SKM-1 (cell line): ENCODE measurements at regions not wholly inside any gene's neighbourhood (a gene's known extent, or its start where the extent isn't known, plus 50 kb on each side); places are given as distances from the start of the nearest gene placed in this dataset.

Experiments
- DNase-seq: peaks from one replicate; lab custom pipeline; 2025; ENCODE audit not compliant: unreplicated experiment; lab: John Stamatoyannopoulos, UW

DNA sequence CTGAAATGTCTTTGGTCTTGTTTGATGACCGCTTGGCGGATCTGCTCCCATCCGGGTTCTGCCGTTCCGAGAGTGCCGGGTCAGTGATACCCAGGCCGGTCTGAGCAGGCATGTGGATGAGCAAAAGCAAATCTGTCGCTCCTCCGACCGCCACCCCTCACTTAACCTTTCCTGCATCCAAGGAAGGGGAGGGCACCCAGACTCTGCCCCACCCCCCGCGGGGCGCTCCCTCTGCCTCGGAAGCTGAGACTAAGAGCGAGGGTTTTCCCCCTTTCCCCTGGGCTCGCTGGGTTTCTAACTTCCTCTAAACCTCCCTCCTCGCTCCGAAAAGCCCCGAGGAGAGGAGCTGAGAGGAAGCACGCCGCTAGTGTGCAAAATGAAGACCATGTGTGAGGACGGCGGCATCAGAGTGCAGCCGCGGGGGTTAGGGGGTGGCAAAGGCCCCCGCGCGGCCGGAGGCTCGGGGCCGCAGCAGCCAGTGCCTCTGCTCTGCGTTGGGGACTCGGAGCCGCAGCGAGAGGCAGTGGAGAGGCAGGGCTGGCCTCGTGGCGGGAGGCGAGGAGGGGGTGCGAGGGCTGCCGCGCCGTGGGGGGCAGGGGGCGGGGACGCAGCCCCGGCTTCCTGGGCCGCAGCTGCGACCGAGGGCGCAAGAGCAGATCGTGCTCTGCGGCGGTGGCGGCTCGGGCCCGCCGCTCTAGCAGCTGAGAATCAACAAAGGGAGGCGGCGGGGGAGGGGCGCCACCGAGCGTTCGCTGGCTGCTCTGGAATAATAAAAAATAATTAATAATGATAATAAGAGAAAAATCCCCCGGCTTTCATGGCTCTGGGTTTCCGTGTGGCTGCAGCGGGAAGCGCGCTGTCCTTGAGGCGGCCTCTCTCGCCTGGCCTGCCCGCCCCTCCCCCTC, 55.8 kb upstream of the BCOR start:
- DNase-seq = peak; percentile 37

DNA sequence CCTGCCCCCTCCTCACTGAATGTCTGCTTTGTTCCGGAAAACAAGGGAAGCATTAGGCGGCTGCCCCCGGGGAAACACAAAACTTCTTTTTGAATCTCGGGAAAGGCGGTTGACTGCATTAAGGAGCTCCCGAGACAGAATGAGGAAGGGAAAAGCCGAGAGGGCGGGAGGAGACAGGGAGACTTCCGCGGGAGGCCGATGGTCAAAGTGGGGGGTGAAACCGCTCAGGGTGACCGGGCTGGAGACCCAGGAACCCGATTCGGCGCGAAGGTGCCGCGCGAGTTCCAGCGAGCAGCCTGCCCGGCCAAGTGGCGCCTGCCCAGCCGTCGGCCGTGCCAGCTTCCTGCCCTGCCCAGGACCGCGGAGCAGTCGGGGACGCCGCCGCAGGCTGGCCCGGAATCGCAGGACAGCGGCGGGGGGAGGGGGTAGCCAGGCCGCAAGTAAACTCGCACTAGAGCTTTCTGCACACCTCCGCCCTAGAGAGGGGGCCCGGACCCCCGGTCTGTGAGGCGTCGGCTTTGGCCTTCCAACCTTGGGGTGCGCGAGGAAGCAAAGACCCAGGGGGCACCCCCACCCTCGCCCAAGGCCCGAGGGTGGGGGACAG, 55.1 kb upstream of the BCOR start:
- no peak for DNase-seq

DNA sequence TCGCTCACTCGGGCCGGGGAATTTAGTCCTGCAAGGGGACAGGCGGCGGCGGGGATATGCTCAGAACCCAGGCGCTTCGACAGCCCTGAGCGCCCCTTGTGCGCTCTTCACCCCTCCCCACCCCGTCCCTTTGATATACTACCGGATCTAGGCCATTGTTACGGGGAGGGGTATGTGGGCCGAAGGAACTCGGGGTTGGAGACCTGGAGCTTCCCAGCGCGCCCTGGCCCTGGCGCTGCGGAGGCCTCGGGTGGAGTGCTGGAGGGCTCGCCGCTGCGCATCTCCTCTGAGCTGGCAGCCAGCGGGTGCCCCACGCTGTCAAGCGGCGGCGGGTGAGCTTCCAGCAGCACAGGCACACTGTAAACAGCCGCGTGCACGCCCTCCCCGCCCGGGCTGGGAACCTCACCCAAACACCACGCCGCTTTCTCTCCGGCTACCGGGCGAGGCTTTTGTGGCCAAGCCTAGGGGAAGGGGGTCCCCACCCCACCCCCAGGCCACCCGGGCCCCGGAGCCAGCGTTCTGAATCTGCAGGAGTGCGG, 54.5 kb upstream of the BCOR start:
- no peak for DNase-seq

DNA sequence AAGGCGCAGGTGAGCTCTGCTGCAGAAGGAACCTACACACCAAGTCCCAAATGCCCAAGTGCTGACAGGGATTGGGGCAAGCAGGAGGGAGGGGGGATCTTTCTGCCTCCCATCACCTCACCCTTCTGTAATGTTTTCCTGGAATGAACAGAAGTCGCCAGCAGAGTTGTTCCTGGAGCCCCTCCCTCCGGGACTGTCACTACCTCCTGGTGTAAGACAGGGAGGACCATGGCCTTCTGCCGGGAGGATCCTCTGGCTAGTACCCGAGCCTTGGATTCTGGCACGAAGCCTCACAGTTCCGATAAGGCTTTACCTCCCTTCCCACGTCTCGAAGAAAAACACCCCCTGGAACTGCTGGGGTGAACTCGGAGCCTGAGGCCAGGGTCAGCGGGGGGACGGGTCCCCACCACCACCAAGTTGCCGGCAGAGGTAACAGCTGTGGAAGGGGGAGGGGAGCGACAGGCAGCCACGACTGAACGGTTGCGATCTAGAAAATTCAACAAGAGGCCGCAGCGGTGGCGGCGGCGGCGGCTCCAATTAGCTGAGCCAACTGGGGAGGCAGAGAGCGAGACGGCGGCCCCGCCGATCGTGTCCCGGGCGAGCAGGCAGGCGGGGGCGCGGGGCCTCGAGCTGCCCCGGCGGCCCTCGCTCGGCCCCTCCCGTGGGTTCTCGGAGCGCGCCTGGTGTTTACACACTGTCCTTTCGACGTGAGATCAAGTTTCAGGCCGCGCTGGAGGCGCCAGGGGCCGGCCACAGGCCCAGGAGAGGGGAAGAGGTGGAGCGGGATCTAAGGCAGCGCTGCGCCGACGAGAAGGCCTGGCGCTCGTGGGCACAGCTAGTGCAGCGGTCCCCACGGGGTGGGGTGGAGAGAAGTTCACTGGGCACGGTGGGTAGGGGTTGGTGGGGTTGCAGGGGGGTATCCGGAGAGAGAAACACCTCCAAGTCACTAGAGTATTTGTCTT, 53.7 kb upstream of the BCOR start:
- no peak for DNase-seq

DNA sequence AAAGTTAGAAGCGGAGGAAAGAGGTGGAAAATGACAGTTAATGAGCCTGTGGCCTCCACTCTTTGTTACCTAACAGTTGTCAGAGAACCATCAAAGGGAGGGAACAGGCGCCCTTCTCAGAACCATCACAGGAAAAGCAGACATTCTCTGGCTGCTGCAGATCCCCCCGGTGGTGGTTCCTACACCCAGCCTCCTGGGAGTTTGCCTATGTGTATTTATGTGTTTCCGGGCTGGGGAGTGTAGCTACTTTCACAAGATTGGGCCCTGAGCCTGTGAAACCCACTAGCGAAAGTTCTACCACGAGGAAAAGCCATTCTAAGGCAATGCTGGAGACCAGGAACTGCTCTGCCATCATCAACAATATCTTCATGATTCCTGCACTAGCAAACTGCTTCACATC, 52.7 kb upstream of the BCOR start:
- DNase-seq = no peak

DNA sequence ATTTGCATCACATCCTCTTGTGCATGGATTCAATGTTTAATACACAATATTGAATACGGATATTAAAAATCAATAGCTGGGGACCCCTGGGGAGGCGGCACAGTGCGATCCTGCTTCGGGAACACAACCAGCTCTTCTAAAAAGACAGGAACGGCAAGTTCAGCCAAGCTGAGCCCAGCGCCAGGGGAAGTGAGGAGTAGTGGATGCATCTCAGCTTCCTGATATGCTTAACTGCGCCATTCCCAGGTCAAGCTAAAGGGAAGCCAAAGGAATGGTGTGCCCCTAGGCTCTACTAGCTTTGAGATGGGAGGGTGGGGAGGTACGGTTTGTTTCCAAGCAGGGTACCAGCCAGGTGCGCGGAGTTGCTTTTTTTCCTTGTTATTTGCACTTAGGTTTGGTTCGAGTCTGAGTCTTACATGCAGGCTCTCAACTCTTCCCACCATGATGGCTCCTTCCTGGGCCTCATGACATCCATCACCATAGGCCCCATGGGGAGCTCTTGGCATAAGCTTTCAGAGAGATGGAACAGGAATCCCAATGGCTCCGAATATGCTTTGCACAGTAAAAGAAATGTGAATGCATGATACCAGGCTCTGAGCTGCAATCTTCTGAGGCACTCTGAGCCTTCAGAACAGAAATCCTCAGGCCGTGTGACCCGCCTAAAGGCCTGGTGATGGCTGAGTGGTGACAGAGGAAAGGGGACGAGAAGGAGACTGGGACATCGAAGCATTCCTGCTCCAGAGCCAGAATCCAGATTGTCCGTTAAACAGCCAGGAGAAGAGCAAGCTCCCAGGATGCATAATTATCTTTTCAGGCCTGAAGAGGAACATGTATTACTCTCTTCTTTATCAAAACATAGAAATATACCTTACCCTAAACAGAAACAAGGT, 51.8 kb upstream of the BCOR start:
- DNase-seq = no peak

DNA sequence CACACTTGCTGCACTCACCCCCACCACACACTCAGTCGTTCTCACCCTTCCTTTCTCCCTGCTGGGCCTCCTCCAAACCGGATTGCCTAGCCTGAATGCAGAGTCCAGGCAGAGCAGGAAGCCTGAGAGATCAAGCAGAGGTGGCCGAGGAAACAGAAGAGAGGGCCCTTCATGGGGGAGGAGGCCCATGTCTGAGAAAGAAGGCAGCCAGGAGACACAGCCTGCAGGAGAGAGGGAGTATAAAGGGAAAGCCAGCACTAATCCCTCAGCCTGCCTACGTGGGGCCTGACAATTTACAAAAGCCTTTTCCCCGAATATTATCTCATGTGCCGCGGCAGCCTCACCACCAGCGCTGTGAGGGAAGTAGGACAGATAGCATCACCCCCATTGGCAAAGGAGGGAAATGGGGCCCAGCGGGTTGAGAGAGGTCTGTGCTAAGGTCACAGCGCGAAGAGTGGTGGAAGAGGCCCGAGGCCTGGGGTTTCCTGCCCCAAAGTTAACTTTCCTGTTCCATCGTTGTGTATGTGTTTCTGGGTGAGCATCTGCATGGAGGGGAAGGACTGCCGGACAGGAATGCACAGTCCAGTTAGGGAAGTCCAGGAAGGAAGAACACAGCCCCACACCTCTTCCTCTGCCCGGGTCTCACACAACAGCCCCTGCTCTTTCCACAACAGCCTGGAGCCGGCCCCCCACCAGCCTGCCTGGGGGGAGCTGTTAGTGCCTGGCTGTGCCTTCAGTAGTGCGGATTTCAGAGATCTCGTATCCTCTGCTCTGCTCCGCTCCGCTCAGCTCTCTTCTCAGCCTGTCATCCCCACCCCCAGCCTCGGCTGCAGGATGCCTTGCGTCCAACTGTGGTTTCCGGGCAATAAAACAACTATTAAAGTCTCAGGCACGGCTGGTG, 50.9 kb upstream of the BCOR start:
- DNase-seq = peak; percentile 39

DNA sequence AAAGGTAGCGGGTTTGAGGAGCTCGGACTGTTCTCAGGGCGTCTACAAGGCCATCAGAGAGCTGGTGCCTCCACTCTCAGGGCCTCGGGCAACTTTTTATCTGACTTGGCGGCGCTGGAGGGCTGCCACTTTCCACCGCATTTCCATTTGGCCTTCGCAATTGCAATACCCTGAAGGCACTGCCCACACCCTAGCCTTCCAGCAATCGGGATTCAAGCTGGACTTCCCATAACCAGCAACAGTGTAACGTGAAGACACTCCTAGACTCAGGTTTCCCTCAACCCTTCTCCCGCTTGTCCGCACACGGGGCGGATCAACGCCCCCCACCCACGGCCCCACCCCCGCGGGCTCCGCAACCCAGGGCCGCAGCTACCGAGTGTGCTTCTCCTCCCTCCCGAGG, 50.2 kb upstream of the BCOR start:
- DNase-seq = no peak
